Activated naive CD4-positive, alpha-beta T cell treated with anti-CD3 and anti-CD28 coated beads, Interleukin-2, amount 50 U/mL, for 24 hours (primary cell): ENCODE measurements at regions not wholly inside any gene's neighbourhood (a gene's known extent, or its start where the extent isn't known, plus 50 kb on each side); places are given as distances from the start of the nearest gene placed in this dataset.

Experiments used
- H3K27ac Mint-ChIP-seq: one replicate; pipeline ENCODE4 v1.8.0; 2021; ENCODE audit warnings: mild to moderate bottlenecking, mixed read lengths
- H3K27me3 Mint-ChIP-seq: one replicate; pipeline ENCODE4 v1.8.0; 2021; ENCODE audit warnings: mixed read lengths
- H3K36me3 Mint-ChIP-seq: one replicate; pipeline ENCODE4 v1.8.0; 2021; ENCODE audit warnings: mixed read lengths
- H3K4me1 Mint-ChIP-seq: one replicate; pipeline ENCODE4 v1.8.0; 2021; ENCODE audit warnings: mixed read lengths
- H3K4me3 Mint-ChIP-seq: one replicate; pipeline ENCODE4 v1.8.0; 2021; ENCODE audit warnings: mild to moderate bottlenecking, mixed read lengths
- H3K9me3 Mint-ChIP-seq: one replicate; pipeline ENCODE4 v1.8.0; 2021; ENCODE audit warnings: mixed read lengths

GRCh38 chr13:107716741-107717140 is 498.6 kb downstream of the LIG4 start:
- Mint-ChIP-seq H3K27me3 (no peaks in the 10 kb centered on the region), H3K27ac (no peak overlapping the region), H3K4me1 (no peaks in the 10 kb centered on the region), H3K36me3 (no peaks in the 10 kb centered on the region), H3K4me3 (no peak overlapping the region), H3K9me3 (peaks cover 9% of the 10 kb centered on the region)

GRCh38 chr13:107716241-107716640 is 499.1 kb downstream of the LIG4 start:
- no peaks in the 10 kb centered on the region for H3K36me3 Mint-ChIP-seq
- H3K27me3 Mint-ChIP-seq = no peaks in the 10 kb centered on the region
- no peaks in the 10 kb centered on the region for H3K4me1 Mint-ChIP-seq
- no peak overlapping the region for H3K4me3 Mint-ChIP-seq
- H3K9me3 Mint-ChIP-seq = peaks cover 9% of the 10 kb centered on the region
- H3K27ac Mint-ChIP-seq = no peak overlapping the region

GRCh38 chr13:107715496-107715895 is 499.8 kb downstream of the LIG4 start:
- Mint-ChIP-seq H3K4me1 (no peaks in the 10 kb centered on the region), H3K36me3 (no peaks in the 10 kb centered on the region), H3K27ac (no peak overlapping the region), H3K9me3 (peaks cover 9% of the 10 kb centered on the region), H3K27me3 (no peaks in the 10 kb centered on the region), H3K4me3 (no peak overlapping the region)

GRCh38 chr13:107713314-107713713 is 502.0 kb downstream of the LIG4 start:
- Mint-ChIP-seq H3K9me3 (no peaks in the 10 kb centered on the region), H3K36me3 (no peaks in the 10 kb centered on the region), H3K4me3 (no peak overlapping the region), H3K4me1 (no peaks in the 10 kb centered on the region), H3K27ac (no peak overlapping the region), H3K27me3 (no peaks in the 10 kb centered on the region)

- Mint-ChIP-seq H3K27ac (no peak overlapping the region), H3K9me3 (no peaks in the 10 kb centered on the region), H3K4me1 (no peaks in the 10 kb centered on the region), H3K27me3 (no peaks in the 10 kb centered on the region), H3K4me3 (no peak overlapping the region), H3K36me3 (no peaks in the 10 kb centered on the region)
Measured at GRCh38 chr13:107712145-107712860, 503.0 kb downstream of the LIG4 start.

- Mint-ChIP-seq H3K4me1 (no peaks in the 10 kb centered on the region), H3K27me3 (no peaks in the 10 kb centered on the region), H3K9me3 (peaks cover 10% of the 10 kb centered on the region), H3K36me3 (no peaks in the 10 kb centered on the region), H3K27ac (no peak overlapping the region), H3K4me3 (no peak overlapping the region)
Measured at GRCh38 chr13:107690181-107690580, 525.2 kb downstream of the LIG4 start.

- Mint-ChIP-seq H3K4me1 (no peaks in the 10 kb centered on the region), H3K9me3 (peaks cover 6% of the 10 kb centered on the region)
Measured at GRCh38 chr13:107685876-107686275, 529.5 kb downstream of the LIG4 start.

GRCh38 chr13:107681600-107681999 is 533.7 kb downstream of the LIG4 start:
- Mint-ChIP-seq H3K4me3 (no peak overlapping the region), H3K27me3 (no peaks in the 10 kb centered on the region), H3K36me3 (no peaks in the 10 kb centered on the region), H3K4me1 (no peaks in the 10 kb centered on the region), H3K27ac (no peak overlapping the region), H3K9me3 (peaks cover 6% of the 10 kb centered on the region)

More at GRCh38 chr13:107685876-107686275, 529.5 kb downstream of the LIG4 start:
- Mint-ChIP-seq H3K27me3 (no peaks in the 10 kb centered on the region), H3K36me3 (no peaks in the 10 kb centered on the region), H3K4me3 (no peak overlapping the region), H3K27ac (no peak overlapping the region)

- Mint-ChIP-seq H3K4me3 (no peak overlapping the region), H3K36me3 (no peaks in the 10 kb centered on the region)
Measured at GRCh38 chr13:107680115-107680514, 535.2 kb downstream of the LIG4 start.

GRCh38 chr13:107678075-107678689 is 537.2 kb downstream of the LIG4 start:
- Mint-ChIP-seq H3K36me3 (no peaks in the 10 kb centered on the region), H3K9me3 (peaks cover under 1% of the 10 kb centered on the region), H3K27me3 (no peaks in the 10 kb centered on the region), H3K27ac (no peak overlapping the region), H3K4me1 (no peaks in the 10 kb centered on the region), H3K4me3 (no peak overlapping the region)

More at GRCh38 chr13:107680115-107680514, 535.2 kb downstream of the LIG4 start:
- no peak overlapping the region for H3K27ac Mint-ChIP-seq
- no peaks in the 10 kb centered on the region for H3K4me1 Mint-ChIP-seq
- H3K27me3 Mint-ChIP-seq = no peaks in the 10 kb centered on the region
- no peaks in the 10 kb centered on the region for H3K9me3 Mint-ChIP-seq

- Mint-ChIP-seq H3K27ac (no peak overlapping the region), H3K4me3 (no peak overlapping the region), H3K27me3 (no peaks in the 10 kb centered on the region), H3K36me3 (no peaks in the 10 kb centered on the region), H3K4me1 (no peaks in the 10 kb centered on the region), H3K9me3 (peaks cover 5% of the 10 kb centered on the region)
Measured at GRCh38 chr13:107675847-107676550, 539.3 kb downstream of the LIG4 start.

GRCh38 chr13:107669391-107669993 is 545.8 kb downstream of the LIG4 start:
- Mint-ChIP-seq H3K4me3 (no peak overlapping the region), H3K36me3 (no peaks in the 10 kb centered on the region), H3K9me3 (peaks cover 5% of the 10 kb centered on the region), H3K27me3 (no peaks in the 10 kb centered on the region), H3K4me1 (no peaks in the 10 kb centered on the region), H3K27ac (no peak overlapping the region)

- no peak overlapping the region for H3K4me3 Mint-ChIP-seq
- H3K4me1 Mint-ChIP-seq = no peaks in the 10 kb centered on the region
Measured at GRCh38 chr13:107665926-107666458, 549.3 kb downstream of the LIG4 start.

GRCh38 chr13:107650081-107650701 is 565.1 kb downstream of the LIG4 start:
- no peak overlapping the region for H3K4me3 Mint-ChIP-seq
- peaks cover 3% of the 10 kb centered on the region for H3K27me3 Mint-ChIP-seq
- no peaks in the 10 kb centered on the region for H3K4me1 Mint-ChIP-seq
- H3K27ac Mint-ChIP-seq = no peak overlapping the region
- H3K9me3 Mint-ChIP-seq = no peaks in the 10 kb centered on the region
- H3K36me3 Mint-ChIP-seq = no peaks in the 10 kb centered on the region

More at GRCh38 chr13:107665926-107666458, 549.3 kb downstream of the LIG4 start:
- H3K27ac Mint-ChIP-seq = no peak overlapping the region
- H3K36me3 Mint-ChIP-seq = no peaks in the 10 kb centered on the region
- H3K9me3 Mint-ChIP-seq = no peaks in the 10 kb centered on the region
- no peaks in the 10 kb centered on the region for H3K27me3 Mint-ChIP-seq

GRCh38 chr13:107649079-107649478 is 566.3 kb downstream of the LIG4 start:
- Mint-ChIP-seq H3K4me3 (no peak overlapping the region), H3K4me1 (no peaks in the 10 kb centered on the region), H3K27ac (no peak overlapping the region), H3K27me3 (peaks cover 3% of the 10 kb centered on the region), H3K9me3 (peaks cover 5% of the 10 kb centered on the region), H3K36me3 (no peaks in the 10 kb centered on the region)
